Keratinocyte (primary cell): ENCODE measurements at regions not wholly inside any gene's neighbourhood (a gene's known extent, or its start where the extent isn't known, plus 50 kb on each side); places are given as distances from the start of the nearest gene placed in this dataset.

ENCODE experiments used
- DNase-seq: peaks from one replicate; pipeline ENCODE4 v3.0.0-alpha.2; 2011; ENCODE audit warnings: low read depth, missing footprints, low spot score
- FAIRE-seq: peaks from 2 replicates; lab custom pipeline; 2011; peaks lifted over from hg19 to GRCh38; lab: Jason Lieb, UNC
- H2AFZ ChIP-seq: 2 replicates; pipeline ENCODE4 v1.6.0; 2012; ENCODE audit warnings: low read length, control low read depth, inconsistent platforms; ENCODE audit not compliant: control insufficient read depth
- H3K27ac ChIP-seq: 2 replicates; pipeline ENCODE4 v1.5.1; 2011; ENCODE audit warnings: low read length; ENCODE audit not compliant: control insufficient read depth, insufficient read depth
- H3K27me3 ChIP-seq: 3 replicates; pipeline ENCODE4 v1.6.0; 2011; ENCODE audit warnings: low read length; ENCODE audit not compliant: control insufficient read depth, insufficient read depth; ENCODE audit errors: extremely low read depth
- H3K36me3 ChIP-seq, 2 experiments: 2 replicates in 1 of 2; 3 replicates in 1 of 2; pipeline ENCODE4 v1.5.1; 2011; ENCODE audit warnings: low read length in 2 of 2, mild to moderate bottlenecking in 1 of 2; ENCODE audit not compliant: control insufficient read depth in 2 of 2, insufficient read depth in 2 of 2; ENCODE audit errors: extremely low read depth in 1 of 2
- H3K4me1 ChIP-seq: 3 replicates; pipeline ENCODE4 v1.5.1; 2011; ENCODE audit warnings: low read length; ENCODE audit not compliant: control insufficient read depth, insufficient read depth; ENCODE audit errors: extremely low read depth
- H3K4me2 ChIP-seq: 3 replicates; pipeline ENCODE4 v1.6.0; 2011; ENCODE audit warnings: low read depth, low read length; ENCODE audit not compliant: control insufficient read depth, insufficient read depth; ENCODE audit errors: extremely low read depth
- H3K4me3 ChIP-seq, 3 experiments: fragments of 200-600 bp in 1 of 3; sonication (generic) in 1 of 3; 2 replicates in 2 of 3; 3 replicates in 1 of 3; pipeline ENCODE4 v1.5.1; 2011 to 2016; ENCODE audit warnings: low read length in 3 of 3, mild to moderate bottlenecking in 3 of 3, control low read depth in 2 of 3, inconsistent platforms in 1 of 3, low read depth in 1 of 3, mixed read lengths in 1 of 3, mixed run types in 1 of 3, moderate library complexity in 1 of 3; ENCODE audit not compliant: control insufficient read depth in 2 of 3, insufficient read depth in 2 of 3; ENCODE audit errors: extremely low read depth in 1 of 3
- H3K79me2 ChIP-seq: 2 replicates; pipeline ENCODE4 v1.6.0; 2012; ENCODE audit warnings: low read length; ENCODE audit not compliant: control insufficient read depth, insufficient read depth
- H3K9ac ChIP-seq: 3 replicates; pipeline ENCODE4 v1.6.0; 2011; ENCODE audit warnings: low read length; ENCODE audit not compliant: control insufficient read depth, insufficient read depth; ENCODE audit errors: extremely low read depth
- H3K9me1 ChIP-seq: 3 replicates; pipeline ENCODE4 v1.6.0; 2011; ENCODE audit warnings: low read length; ENCODE audit not compliant: control insufficient read depth, insufficient read depth; ENCODE audit errors: extremely low read depth
- H3K9me3 ChIP-seq: 2 replicates; pipeline ENCODE4 v1.5.1; 2012; ENCODE audit warnings: low read depth, low read length; ENCODE audit not compliant: control insufficient read depth
- H4K20me1 ChIP-seq: 3 replicates; pipeline ENCODE4 v1.6.0; 2011; ENCODE audit warnings: low read length; ENCODE audit not compliant: control insufficient read depth, insufficient read depth; ENCODE audit errors: extremely low read depth
- CTCF ChIP-seq, 3 experiments: IDR thresholded peaks in 1 of 3; conservative IDR thresholded peaks in 1 of 3; optimal IDR thresholded peaks in 1 of 3; 2 replicates in 2 of 3; 3 replicates in 1 of 3; pipeline versions ENCODE3 to v1.5.1; 2011; ENCODE audit warnings: low read length in 3 of 3, mild to moderate bottlenecking in 3 of 3, moderate library complexity in 2 of 3, control low read depth in 1 of 3, inconsistent platforms in 1 of 3; ENCODE audit not compliant: insufficient read depth in 2 of 3; ENCODE audit errors: extremely low read depth in 1 of 3
- EZH2 ChIP-seq: IDR thresholded peaks from one replicate; pipeline ENCODE4 v1.6.1; 2012; ENCODE audit warnings: inconsistent platforms, mild to moderate bottlenecking, low read length, moderate library complexity
- dilution Hi-C: fragments of 300-500 bp; cut with MboI; formaldehyde crosslinking; loops from one replicate; pipeline ENCODE4 v1.7.0; 2020; ENCODE audit warnings: low sequenced_read_pairs; ENCODE audit not compliant: extremely low pct_ligation_motif_present

GRCh38 chrX:79511799-79512198, 144.7 kb upstream of the ITM2A start:
- DNase-seq: no peak
- Histone ChIP-seq H3K9ac (no peak overlapping the region), H3K79me2 (no peaks in the 10 kb centered on the region), H3K4me3 (no peak overlapping the region), H4K20me1 (no peaks in the 10 kb centered on the region), H3K27me3 (no peaks in the 10 kb centered on the region), H3K9me3 (no peaks in the 10 kb centered on the region), H3K4me2 (no peak overlapping the region), H3K4me1 (no peaks in the 10 kb centered on the region), H3K9me1 (no peaks in the 10 kb centered on the region), H2AFZ (no peak overlapping the region), H3K27ac (no peak overlapping the region), H3K36me3 (no peaks in the 10 kb centered on the region)
- dilution Hi-C loops: no loop called here
- FAIRE-seq: no peak
- TF ChIP-seq EZH2 (no peak), CTCF (optimal IDR thresholded peaks at IDR 0.05 in 1 of 3, IDR thresholded peaks at IDR 0.05 in 1 of 3, conservative IDR thresholded peaks at IDR 0.05 in 1 of 3; ENCODE audit: extremely low read depth in 1 of 3, insufficient read depth in 2 of 3, low read length in 3 of 3) (no peak)

- Histone ChIP-seq H3K27me3 (no peaks in the 10 kb centered on the region), H3K79me2 (no peaks in the 10 kb centered on the region), H3K36me3 (no peaks in the 10 kb centered on the region), H3K9me1 (no peaks in the 10 kb centered on the region), H3K27ac (no peak overlapping the region), H2AFZ (no peak overlapping the region), H3K4me2 (no peak overlapping the region), H3K9me3 (no peaks in the 10 kb centered on the region), H4K20me1 (no peaks in the 10 kb centered on the region), H3K9ac (no peak overlapping the region), H3K4me3 (no peak overlapping the region), H3K4me1 (no peaks in the 10 kb centered on the region)
- no peak for DNase-seq
- dilution Hi-C loops: no loop called here
- no peak for TF ChIP-seq CTCF (optimal IDR thresholded peaks at IDR 0.05 in 1 of 3, IDR thresholded peaks at IDR 0.05 in 1 of 3, conservative IDR thresholded peaks at IDR 0.05 in 1 of 3; ENCODE audit: extremely low read depth in 1 of 3, insufficient read depth in 2 of 3, low read length in 3 of 3)
- no peak for TF ChIP-seq EZH2
- FAIRE-seq: no peak
Measured at GRCh38 chrX:79506001-79506400, 138.9 kb upstream of the ITM2A start.
